CD4-positive, alpha-beta T cell treated with Interleukin-21 for 1 hour (primary cell): ENCODE measurements at regions not wholly inside any gene's neighbourhood (a gene's known extent, or its start where the extent isn't known, plus 50 kb on each side); places are given as distances from the start of the nearest gene placed in this dataset.
A peak's percentile ranks its signal among the peaks of the same experiment; 100 is the strongest.
"Not testable (repeated sequence)": the region's sequence is repeated elsewhere in the genome, so short reads cannot be mapped to it uniquely, and the experiment has no call there.

Experiments
- DNase-seq: peaks from one replicate; pipeline ENCODE4 v3.0.0-alpha.2; 2020

DNA sequence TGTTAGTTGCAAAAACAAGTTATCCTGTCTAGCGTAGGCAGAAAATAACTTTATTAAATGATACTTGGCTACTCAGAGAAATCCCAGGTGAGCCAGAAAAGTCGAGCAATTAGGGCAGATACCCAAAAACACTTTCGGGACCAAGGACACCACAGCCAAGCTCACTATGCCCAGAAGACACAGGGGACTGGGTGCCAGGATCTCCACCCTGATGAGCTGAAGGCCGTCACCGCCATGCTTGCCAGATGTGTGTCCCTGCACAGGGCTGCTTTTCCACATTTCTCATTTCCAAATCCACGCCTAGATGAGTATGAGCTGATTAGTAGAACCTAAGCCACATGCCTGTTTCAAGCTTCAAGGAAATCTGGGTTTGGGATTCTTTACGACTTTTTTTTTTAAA is 214.0 kb upstream of the SMLR1 start:
- no peak for DNase-seq

DNA sequence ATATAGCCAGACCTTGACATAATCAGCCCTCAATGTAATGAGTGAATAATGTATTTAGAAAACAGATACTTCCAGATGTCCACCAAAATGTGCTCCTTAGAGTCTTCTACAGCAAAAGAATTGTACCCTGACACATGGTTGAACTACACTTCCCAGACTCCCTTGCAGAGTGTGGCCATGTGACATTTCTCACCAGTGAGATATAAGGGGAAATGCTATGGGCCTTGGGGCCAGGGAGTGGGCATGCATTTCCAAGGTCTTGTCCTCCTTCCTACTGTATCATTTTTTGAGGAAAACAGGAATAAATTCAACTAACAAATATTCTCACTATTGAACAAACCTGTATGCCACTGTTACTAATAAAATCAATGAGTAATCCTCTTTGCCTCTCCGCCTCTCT is 211.4 kb upstream of the SMLR1 start:
- DNase-seq, result no peak

DNA sequence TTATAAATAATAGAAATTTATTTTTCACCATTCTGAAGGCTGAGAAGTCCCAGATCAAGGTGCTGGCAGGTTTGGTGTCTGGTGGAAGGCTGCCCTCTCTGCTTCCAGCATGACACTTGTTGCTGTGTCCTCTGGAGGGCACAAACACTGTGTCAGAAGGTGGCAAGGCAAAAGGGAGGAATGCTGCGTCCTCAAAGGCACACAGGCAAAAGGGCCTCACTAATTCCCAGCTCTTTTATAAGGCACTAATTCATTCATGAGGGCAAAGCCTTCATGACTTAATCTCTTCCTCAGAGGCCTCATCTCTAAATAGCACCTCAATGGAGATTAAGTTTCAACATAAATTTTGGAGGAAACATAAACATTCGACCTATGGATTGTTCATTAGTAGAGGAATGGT is 209.5 kb upstream of the SMLR1 start:
- DNase-seq, result no peak

DNA sequence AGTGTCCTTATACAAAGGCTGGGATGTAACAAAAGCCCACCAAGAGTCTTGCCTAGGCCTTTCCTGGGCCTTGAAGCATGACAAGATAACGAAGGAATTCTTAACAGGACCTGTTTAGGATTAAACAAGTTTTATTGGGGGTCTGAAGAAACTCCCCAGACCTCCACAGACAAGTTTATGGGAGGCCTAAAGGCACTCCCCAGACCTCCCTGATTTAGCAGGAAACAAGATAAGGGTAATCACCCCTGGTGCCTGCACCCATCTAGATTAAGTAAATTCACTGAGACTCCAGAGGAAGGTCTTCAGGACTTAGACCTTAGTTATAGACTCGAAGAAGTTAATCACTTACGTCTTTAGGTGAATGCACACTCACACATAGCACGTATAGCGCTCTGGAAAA is 208.4 kb upstream of the SMLR1 start:
- DNase-seq, result not testable (repeated sequence)

DNA sequence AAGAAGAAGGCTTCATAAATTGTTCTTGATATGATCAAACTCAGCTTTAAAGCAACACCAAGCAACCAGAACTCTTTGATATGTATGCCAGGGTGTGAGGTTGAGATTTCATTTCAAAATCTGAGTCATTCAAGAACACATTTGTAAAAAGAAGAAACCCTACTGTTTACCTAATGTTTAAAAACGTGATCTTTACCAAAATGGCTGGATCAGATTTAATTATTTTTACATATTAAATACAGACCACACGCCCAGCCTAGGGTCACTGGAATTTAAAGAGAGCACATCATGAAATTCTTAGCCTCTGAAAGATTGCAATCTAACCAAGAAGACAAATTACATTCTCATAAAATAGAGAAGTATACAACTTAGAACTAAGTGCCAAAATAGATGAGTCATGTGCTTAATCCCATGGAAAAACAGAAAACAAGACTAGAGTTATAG is 206.8 kb upstream of the SMLR1 start:
- DNase-seq, result no peak

DNA sequence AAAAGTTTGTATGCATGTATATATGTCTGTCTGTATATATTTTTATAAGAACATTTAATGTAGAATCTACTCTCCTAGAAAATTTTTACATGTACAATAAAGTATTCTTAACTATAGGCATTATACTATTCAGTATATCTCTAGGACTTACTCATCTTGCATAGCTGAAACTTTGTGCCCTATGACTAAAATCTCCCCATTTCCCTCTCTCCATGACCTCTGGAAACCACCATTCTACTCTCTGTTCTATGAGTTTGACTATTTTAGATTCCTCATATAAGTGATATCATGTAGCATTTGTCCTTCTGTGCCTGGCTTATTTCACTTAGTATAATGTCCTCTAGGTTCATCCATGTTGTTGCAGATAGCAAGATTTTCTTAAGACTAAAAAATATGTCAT is 205.1 kb upstream of the SMLR1 start:
- no peak for DNase-seq

DNA sequence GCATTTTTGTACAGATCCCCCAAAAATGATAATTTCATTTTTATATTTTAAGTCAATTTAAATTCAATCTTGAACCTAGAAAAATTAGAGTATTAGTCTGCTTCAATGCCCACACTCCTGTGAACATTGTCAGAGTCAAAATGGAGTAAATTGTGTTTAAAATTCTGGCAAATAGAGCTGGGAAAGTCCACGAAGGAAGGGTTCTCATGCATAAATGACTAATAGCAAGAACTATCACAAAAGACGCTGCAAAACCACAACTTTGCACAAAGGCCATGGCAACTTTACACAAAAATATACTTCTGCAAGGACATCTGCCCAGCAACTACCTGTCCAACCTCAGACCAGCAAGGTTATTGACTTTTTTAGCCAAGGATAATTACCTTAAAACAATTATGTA is 203.2 kb upstream of the SMLR1 start:
- DNase-seq, result no peak

DNA sequence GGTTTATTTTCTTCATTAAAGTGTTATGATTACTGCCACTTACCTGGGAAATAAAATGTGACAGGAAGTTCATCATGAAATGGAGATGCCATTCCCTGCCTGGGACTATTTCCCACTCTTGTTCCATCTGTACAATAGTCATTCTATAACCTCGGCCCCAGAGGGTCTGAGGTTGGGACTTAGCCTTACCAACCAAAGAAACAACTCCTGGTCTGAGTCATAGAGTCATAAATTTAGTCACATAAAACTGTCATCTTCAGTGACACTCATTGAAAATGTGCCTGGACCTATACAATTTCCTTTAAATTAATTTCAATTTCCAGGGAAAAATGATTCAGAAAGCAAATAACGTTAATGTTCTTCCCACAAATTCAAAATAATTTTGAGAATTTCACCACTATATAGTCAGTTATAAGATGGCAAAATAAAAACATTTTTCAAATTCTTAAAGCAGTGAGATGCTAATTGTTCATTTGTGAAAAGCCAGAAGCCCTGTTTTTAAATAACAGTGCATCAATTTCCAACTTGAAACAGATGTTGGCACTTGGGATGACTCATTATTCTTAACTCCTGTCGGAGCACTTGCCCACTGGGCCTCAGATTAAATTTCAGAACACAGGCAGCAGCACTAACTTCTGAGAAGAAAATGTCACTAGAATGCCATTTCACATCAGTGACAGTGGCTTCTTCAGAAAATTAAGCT is 201.2 kb upstream of the SMLR1 start:
- DNase-seq, result no peak

DNA sequence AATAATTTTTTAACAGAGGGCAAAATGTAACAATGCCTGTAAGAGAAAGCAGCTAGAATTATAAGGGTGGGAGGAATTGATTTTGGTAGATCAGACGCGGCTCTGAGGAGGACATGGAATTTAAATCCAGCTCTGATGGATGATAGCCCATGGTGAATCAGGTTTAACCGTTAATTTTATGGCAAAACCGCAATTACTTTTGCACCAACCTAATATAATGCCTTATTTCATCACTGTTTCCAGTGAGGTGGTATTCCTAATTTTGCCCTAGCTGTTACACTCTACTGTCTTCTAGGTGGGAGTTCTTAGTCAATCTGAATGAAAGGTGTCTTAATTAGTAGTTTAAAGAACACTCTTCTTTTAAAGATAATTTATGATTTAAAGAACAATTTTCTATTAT is 198.3 kb upstream of the SMLR1 start:
- no peak for DNase-seq

DNA sequence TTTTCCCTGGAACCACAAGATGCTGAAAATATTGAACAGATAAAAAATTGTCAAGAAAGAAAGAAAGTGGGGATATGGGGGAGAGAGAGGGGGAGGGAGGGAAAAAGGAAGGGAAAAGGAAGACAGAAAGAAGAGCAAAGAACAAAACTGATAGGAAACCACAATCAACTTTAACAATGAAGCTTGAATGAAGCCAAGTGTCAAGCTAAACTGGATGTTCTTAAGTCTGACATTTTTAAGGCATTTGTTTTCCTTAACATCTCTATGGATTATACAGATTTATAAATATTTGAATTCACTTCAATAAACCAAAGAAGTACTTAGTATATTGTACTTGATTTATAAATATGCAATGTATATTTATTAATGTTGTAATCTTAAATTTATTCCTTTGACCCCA is 197.6 kb upstream of the SMLR1 start:
- DNase-seq, result no peak

DNA sequence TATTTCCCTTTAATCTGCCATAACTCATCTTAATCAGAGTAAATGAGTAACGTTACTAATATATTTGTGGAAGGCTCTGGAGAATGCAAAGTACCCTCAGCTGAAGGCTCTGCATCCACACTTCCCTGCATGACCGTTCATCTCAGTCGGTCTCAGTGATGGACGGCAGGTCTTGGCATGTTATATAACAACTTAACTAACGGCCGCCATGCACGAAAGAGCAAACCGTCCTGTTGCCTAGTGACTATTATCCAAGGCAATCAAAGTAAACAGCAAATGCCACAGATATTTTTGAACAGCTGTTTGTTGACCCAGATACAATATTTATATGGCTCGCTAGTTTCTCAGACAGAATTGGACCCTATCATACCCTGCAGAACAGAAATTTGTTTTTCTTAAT is 194.9 kb upstream of the SMLR1 start:
- no peak for DNase-seq

DNA sequence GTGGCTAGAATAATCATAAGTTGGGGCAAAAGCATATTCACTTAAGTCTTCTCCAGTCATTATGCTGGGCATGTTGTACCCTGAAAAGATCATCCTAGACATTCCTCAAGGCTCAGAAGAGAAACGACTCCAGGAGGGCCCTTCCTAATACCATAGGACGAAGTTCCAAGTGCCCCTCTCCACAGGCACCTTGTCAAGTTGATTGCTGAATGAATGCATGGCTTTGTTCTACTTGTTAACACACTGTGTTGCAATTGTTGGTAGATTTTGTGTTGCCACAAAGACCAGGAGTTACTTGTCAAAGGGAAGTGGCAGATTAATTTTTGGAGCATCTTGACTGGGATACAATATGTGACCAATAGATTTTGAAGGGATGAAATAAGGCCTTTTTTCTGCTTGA is 194.3 kb upstream of the SMLR1 start:
- DNase-seq, result no peak

DNA sequence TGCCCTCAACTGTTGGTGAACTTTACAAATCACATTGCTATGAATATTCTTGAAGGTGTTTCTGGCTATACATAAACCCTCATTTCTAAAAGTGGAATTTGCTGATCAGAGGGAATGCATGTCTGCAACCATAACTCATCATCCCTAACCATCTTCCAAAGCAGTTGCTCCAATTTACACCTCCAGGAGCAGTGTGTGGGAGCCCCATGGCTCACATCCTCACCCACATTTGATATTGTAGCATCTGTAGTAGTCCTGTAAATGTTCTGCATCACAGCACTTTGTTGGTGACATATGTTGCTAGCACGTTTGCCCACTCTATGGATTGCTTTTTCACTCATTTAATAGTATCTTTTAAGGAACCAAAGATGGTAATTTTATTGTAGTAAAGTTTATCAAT is 183.8 kb upstream of the SMLR1 start:
- DNase-seq, result no peak

DNA sequence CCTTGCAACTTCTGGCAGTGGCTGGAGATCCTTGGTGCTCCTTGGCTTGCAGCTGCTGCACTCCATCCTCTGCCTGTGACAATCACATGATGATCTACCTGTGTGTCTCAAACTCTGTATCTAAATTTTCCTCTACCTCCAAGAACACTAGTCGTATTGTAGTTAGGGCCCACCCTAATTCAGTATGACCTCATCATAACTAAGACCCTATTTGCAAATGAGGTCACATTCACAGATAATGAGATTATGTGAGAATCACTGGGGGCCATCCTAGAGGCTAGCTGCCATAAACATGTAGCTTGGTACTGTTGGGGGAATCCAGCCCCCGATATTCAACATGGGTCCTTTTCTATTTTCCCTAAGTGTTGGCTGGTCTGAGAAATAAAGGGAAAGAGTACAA is 183.0 kb upstream of the SMLR1 start:
- no peak for DNase-seq

DNA sequence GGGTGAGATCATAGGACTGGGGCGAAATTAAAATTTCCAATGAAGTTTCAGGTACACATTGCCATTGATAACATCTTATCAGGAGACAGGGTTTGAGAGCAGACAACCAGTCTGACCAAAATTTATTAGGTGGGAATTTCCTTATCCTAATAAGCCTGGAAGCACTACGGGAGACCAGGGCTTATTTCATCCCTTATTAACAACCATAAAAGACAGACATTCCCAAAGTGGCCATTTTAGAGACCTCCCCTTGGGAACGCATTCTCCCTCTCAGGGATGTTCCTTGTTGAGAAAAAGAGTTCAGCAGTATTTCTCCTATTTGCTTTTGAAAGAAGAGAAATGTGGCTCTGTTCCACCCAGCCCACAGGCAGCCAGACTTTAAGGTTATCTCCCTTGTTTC is 182.4 kb upstream of the SMLR1 start:
- DNase-seq, result not testable (repeated sequence)

DNA sequence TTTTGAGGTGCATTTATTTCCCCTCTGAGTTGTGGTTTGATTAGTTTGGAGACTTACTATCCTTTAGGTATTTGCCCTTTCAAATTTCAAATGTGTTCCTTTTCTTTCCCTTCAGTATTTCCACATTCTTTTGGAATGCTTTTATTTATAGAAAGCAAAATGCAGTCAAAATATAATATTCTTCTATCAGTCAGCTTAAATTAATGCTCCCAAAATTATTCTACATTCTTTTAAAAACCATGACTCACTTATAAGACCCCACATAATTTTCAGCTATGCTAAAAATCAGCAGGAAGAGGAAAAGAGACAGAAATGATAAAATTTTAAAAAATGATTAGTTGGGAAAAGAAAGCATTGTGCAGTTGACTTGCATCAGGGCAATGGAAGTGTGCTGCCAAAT is 180.0 kb upstream of the SMLR1 start:
- no peak for DNase-seq

DNA sequence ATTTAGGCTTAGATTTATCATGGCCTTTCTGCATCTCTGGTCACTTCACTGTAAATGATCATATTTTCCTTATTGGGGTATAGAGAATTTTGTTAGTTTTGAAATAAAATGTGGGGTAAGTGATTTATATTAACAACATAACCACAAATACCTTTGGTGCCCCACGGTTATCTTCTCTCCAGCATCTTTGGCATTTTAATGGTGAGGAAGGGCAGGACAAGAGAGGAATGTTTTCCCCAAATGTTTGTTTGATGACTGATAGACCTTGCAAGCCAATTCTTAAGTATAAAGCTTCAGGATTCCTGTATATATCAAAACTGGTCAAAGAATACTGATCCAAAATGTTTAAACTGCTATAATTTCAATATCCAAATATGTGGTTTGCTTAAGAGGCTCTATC is 171.6 kb upstream of the SMLR1 start:
- no peak for DNase-seq

DNA sequence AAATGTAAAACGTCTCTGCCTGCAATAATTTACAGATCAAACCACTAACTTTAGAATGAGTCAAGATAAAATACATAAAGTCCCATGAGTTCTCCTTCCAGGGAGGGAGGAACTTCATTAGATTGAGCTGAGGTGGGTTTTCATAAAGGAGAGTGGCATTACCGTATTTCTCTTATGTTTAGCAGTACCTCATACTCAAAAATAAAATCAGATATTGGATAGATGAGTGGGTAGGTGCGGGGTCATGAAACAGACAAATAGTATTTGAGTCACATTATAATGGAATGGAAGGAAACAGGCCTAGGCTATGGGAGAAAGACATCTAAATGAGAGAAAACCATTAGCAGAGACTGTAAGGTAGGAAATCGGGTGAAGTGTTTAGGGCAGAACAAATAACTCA is 166.1 kb upstream of the SMLR1 start:
- DNase-seq, result no peak

DNA sequence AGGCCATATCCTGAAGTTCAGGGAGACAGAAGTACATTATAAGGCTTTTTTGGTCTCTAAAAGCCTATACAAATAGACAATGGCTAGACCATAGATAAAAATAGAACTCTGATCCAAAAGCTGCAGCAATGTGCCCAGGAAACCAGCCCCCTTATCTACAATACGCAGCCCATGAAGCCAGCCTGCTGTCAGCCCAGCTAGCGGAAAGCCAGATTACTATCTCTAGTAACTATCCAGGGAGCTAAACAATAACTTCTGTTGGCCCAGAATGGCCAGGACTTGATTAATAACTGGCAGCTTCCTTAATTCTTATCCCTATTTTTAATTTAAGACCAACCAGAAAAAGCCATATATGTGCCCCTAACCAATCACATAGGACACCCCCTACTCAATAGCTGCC is 160.4 kb upstream of the SMLR1 start:
- DNase-seq, result no peak

DNA sequence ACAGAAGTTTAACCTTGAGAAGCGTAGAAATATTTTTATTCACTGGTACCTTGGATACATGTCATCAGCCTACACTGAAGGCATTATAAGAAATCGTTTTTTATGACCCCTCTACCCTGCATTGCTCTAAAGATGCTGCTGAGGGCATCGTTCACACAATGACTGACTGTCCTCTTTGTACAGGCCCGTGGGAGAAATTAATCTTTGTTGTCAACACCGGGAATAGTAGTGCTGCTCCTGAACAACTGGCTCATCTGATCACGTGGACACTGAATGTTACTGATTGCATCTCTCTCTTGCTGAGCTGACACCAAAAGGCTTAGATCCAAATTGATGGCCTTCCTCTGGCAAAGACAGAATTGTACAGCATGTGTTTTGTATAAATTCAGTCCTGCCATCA is 157.1 kb upstream of the SMLR1 start:
- DNase-seq, result no peak

DNA sequence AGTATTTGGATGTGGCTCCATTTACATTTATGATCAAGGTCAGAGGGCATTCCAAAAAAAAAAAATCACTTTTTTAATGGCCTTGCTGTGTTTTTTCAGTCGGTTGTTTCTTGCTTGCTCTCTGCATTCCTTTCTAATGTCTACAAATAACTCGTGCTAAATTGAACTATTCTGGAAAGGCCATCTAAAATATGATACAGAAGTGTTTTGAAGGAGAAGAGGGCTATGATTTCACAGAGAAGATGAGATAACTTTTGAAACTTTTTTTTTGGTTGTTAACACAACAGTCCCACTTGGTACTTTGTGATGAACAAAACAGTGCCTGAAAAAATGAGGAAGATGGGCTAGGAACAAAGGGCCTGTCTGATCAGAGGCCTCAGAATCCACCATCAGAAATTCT is 156.1 kb upstream of the SMLR1 start:
- no peak for DNase-seq

DNA sequence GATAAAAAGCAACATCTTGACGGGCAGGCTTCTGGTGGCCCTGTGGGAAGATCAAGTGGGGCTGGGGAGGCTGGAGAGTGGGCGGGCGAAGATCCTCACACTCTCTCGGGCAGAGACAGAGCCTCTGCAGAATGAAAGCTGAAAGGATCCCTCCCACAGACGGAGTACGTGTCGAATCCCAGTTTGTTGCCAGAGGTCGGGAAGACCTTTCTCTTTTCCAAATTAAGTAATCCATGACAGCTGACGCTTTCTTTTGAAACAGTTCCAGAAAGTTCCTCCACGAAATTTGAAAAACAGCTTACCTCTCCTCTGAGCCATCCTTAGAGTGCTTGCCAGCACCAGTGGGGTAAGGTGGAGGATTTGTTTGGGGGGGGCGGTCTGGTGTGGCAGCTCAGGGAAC is 155.6 kb upstream of the SMLR1 start:
- DNase-seq, result no peak

DNA sequence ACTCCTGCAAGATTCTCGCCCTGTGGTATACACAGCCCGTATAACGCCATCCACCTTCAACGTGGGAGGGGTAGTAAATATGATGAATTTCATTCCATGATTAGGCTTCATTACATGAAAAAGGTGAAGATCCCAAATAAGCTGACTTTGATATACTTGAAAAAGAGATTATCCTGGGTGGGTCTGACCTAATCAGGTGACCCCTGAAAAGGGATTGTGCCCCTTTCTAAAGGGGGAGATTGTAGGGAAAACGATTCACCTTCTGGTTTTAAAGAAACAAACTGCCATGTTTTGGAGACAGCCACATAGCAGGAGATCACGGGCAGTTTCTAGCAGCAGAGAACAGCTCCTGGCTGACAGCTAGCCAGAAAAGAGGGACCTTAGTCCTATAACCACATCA is 155.1 kb upstream of the SMLR1 start:
- no peak for DNase-seq

DNA sequence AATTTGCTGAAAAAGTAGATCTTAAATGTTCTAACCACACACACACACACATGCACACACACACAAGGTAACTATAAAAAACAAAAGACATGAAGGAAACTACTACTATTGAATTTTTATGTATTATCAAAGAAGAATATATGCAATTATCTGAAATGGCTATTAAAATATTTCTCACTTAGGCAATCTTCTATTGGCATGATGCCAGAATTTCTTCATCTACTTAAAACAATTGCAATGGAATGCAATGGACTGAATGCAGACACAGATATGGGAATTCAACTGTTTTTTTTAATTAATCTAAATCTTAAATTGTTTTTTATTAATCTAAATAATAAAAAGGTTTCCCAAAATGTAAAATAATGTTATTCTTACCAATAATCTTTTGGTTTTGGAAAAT is 152.6 kb upstream of the SMLR1 start:
- DNase-seq, result no peak

DNA sequence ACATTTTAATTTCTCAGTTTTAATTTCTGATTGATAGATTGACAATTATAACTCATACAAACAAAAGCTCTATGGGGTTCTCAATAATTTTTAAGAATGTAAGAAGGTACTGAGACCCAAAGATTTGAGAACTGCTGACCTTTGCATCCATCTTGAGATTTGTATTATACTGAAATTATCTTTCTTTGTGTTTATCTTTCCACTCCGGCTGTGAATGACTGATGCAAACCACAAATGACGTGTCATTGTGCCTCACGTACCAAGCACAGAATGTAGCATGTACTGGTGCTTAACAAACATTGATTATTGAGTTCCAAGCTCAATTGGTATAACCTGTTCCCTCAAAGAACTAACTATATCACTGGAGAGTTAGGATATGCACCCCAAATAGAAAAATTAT is 152.1 kb upstream of the SMLR1 start:
- peak; percentile 11 for DNase-seq
